SK-N-MC (cell line): ENCODE measurements at regions not wholly inside any gene's neighbourhood (a gene's known extent, or its start where the extent isn't known, plus 50 kb on each side); places are given as distances from the start of the nearest gene placed in this dataset.

Experiments
- DNase-seq: peaks from one replicate; pipeline ENCODE4 v3.0.0-alpha.2; 2011; ENCODE audit warnings: low read depth, low spot score
- H3K27ac ChIP-seq: fragments of 200-600 bp; sonication (generic); 2 replicates; pipeline ENCODE4 v1.5.1; 2016; ENCODE audit warnings: mixed run types
- H3K36me3 ChIP-seq: fragments of 200-600 bp; sonication (generic); 2 replicates; pipeline ENCODE4 v1.6.1; 2017; ENCODE audit warnings: antibody characterized with exemption, low read length, mixed read lengths; ENCODE audit not compliant: insufficient read depth
- H3K4me3 ChIP-seq: fragments of 200-600 bp; sonication (generic); 2 replicates; pipeline ENCODE4 v1.5.1; 2016
- H3K9ac ChIP-seq: fragments of 200-600 bp; sonication (generic); 2 replicates; pipeline ENCODE4 v1.8.0; 2017; ENCODE audit warnings: mixed run types, mixed read lengths; ENCODE audit not compliant: insufficient read length
- H3K9me3 ChIP-seq: fragments of 200-600 bp; sonication (generic); 2 replicates; pipeline ENCODE4 v1.6.1; 2017; ENCODE audit warnings: low read depth, mild to moderate bottlenecking, antibody characterized with exemption, low read length, moderate library complexity, mixed read lengths
- EZH2 ChIP-seq: fragments of 200-600 bp; sonication (generic); IDR thresholded peaks from one replicate; pipeline ENCODE4 v1.6.1; 2017; ENCODE audit warnings: antibody characterized with exemption
- FOXP2 ChIP-seq: optimal IDR thresholded peaks from 2 replicates; pipeline ENCODE3; 2011; ENCODE audit warnings: mild to moderate bottlenecking, moderate library complexity; ENCODE audit not compliant: insufficient read depth; ENCODE audit errors: extremely low read length, control extremely low read depth
- POLR2AphosphoS5 ChIP-seq: IDR thresholded peaks from 2 replicates; pipeline ENCODE4 v1.6.1; 2012; ENCODE audit warnings: mild to moderate bottlenecking, low read depth, low read length, borderline replicate concordance

GRCh38 chr10:65320236-65321026 lies 1605.4 kb upstream of the LRRTM3 start:
- Histone ChIP-seq H3K9me3 (no peaks in the 10 kb centered on the region), H3K36me3 (no peaks in the 10 kb centered on the region), H3K4me3 (no peak overlapping the region), H3K27ac (no peak overlapping the region), H3K9ac (no peak overlapping the region)
- TF ChIP-seq POLR2AphosphoS5 (no peak), FOXP2 (no peak), EZH2 (no peak)
- no peak for DNase-seq

GRCh38 chr10:65323802-65324201 lies 1602.0 kb upstream of the LRRTM3 start:
- no peak overlapping the region for H3K4me3 ChIP-seq
- no peaks in the 10 kb centered on the region for H3K36me3 ChIP-seq
- TF ChIP-seq POLR2AphosphoS5 (no peak), FOXP2 (no peak), EZH2 (no peak)
- H3K9ac ChIP-seq, result no peak overlapping the region
- no peak for DNase-seq
- no peak overlapping the region for H3K27ac ChIP-seq
- no peaks in the 10 kb centered on the region for H3K9me3 ChIP-seq

GRCh38 chr10:65325913-65326312 lies 1599.9 kb upstream of the LRRTM3 start:
- no peaks in the 10 kb centered on the region for H3K9me3 ChIP-seq
- no peak for DNase-seq
- H3K4me3 ChIP-seq, result no peak overlapping the region

GRCh38 chr10:65328486-65328885 lies 1597.3 kb upstream of the LRRTM3 start:
- no peak overlapping the region for H3K27ac ChIP-seq
- no peaks in the 10 kb centered on the region for H3K36me3 ChIP-seq
- no peaks in the 10 kb centered on the region for H3K9me3 ChIP-seq
- DNase-seq, result no peak
- no peak overlapping the region for H3K9ac ChIP-seq
- H3K4me3 ChIP-seq, result no peak overlapping the region
- no peak for TF ChIP-seq EZH2
- TF ChIP-seq FOXP2, result no peak
- TF ChIP-seq POLR2AphosphoS5, result no peak

More at GRCh38 chr10:65325913-65326312, 1599.9 kb upstream of the LRRTM3 start:
- no peaks in the 10 kb centered on the region for H3K36me3 ChIP-seq
- H3K9ac ChIP-seq, result no peak overlapping the region
- no peak for TF ChIP-seq FOXP2
- TF ChIP-seq EZH2, result no peak
- no peak for TF ChIP-seq POLR2AphosphoS5
- H3K27ac ChIP-seq, result no peak overlapping the region

GRCh38 chr10:65335311-65335710 lies 1590.5 kb upstream of the LRRTM3 start:
- no peaks in the 10 kb centered on the region for H3K9me3 ChIP-seq
- H3K27ac ChIP-seq, result no peak overlapping the region
- DNase-seq, result no peak
- no peak overlapping the region for H3K4me3 ChIP-seq
- H3K9ac ChIP-seq, result no peak overlapping the region
- H3K36me3 ChIP-seq, result no peaks in the 10 kb centered on the region
- TF ChIP-seq POLR2AphosphoS5 (no peak), EZH2 (no peak), FOXP2 (no peak)

- Histone ChIP-seq H3K4me3 (no peak overlapping the region), H3K36me3 (no peaks in the 10 kb centered on the region), H3K9me3 (no peaks in the 10 kb centered on the region), H3K27ac (no peak overlapping the region), H3K9ac (no peak overlapping the region)
- TF ChIP-seq FOXP2 (no peak), EZH2 (no peak), POLR2AphosphoS5 (no peak)
- no peak for DNase-seq
Measured at GRCh38 chr10:65340340-65340739, 1585.5 kb upstream of the LRRTM3 start.

GRCh38 chr10:65341323-65341925 lies 1584.4 kb upstream of the LRRTM3 start:
- Histone ChIP-seq H3K36me3 (no peaks in the 10 kb centered on the region), H3K9ac (no peak overlapping the region), H3K9me3 (no peaks in the 10 kb centered on the region), H3K4me3 (no peak overlapping the region), H3K27ac (no peak overlapping the region)
- no peak for DNase-seq
- no peak for TF ChIP-seq POLR2AphosphoS5
- no peak for TF ChIP-seq FOXP2
- TF ChIP-seq EZH2, result no peak

GRCh38 chr10:65342245-65342644 lies 1583.6 kb upstream of the LRRTM3 start:
- Histone ChIP-seq H3K27ac (no peak overlapping the region), H3K9ac (no peak overlapping the region), H3K4me3 (no peak overlapping the region), H3K36me3 (no peaks in the 10 kb centered on the region), H3K9me3 (no peaks in the 10 kb centered on the region)
- TF ChIP-seq FOXP2, result no peak
- TF ChIP-seq POLR2AphosphoS5, result no peak
- TF ChIP-seq EZH2, result no peak
- no peak for DNase-seq

- no peaks in the 10 kb centered on the region for H3K9me3 ChIP-seq
- DNase-seq, result no peak
- no peak overlapping the region for H3K9ac ChIP-seq
- no peak overlapping the region for H3K4me3 ChIP-seq
- no peaks in the 10 kb centered on the region for H3K36me3 ChIP-seq
- TF ChIP-seq FOXP2, result no peak
- H3K27ac ChIP-seq, result no peak overlapping the region
Measured at GRCh38 chr10:65346466-65346865, 1579.4 kb upstream of the LRRTM3 start.
